ENCODE measurements at regions not wholly inside any gene's neighbourhood (a gene's known extent, or its start where the extent isn't known, plus 50 kb on each side); places are given as distances from the start of the nearest gene placed in this dataset.

DNA sequence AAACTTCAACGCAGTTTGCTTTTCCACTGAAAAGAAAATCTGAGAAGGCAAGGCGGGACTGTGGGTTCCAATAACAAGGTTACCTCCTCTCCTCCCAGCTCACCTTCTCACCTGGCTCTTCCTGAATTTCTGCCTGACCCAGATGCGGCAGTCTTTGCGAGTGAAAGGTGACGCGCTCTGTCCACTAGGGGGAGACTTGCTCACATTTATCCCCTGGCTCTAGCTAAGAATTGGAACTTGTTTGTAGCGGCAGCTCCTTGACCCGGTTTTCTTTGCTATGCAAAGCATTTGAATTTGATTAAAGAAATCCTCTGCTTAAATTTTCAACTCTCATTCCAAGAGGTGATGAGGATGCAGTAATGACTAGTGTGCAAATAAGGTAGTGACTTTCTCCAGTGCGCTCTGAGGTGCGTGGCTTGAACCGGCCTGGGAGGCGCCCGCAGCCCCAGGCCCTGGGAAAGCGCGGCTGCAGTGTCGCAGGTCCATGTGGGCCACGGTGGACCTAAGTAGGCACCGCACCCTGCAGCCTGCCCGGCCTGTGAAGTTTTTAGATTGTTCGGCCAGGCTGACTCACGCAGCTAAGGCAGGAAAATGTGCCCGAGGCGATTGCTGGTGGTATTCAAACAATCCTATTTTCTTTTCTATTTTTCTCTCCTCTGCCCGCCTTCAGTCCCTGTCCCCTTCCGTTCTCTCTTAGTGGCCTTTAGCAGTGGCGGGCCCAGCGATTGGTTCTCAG, 336.9 kb upstream of the NPSR1 start:
- TF ChIP-seq CTCF (IDR thresholded peaks at IDR 0.05; ENCODE audit: insufficient read depth, low read depth, low read length), result peak; percentile 87
- H3K4me3 ChIP-seq (ENCODE audit: low read depth, low read length), result peak overlapping the region; percentile 5

DNA sequence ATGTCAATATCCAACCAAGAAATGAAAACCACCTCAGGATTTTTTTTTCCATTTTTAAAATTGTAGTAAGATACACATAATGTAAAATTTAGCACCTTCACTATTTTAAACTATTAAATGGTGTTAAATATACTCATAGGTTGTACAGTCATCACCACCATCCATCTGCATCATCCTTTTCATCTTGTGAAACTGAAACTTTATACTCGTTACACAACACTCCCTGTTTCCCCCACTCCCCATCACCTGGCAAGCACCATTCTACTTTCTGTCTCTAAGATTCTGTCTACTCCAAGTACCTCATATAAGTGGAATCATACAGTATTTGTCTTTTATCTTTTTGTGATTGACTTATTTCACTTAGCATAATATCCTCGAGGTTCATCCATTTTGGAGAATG, 335.2 kb upstream of the NPSR1 start:
- no peak for TF ChIP-seq CTCF (IDR thresholded peaks at IDR 0.05; ENCODE audit: insufficient read depth, low read depth, low read length)
- H3K4me3 ChIP-seq (ENCODE audit: low read depth, low read length), result no peak overlapping the region
- no peak for DNase-seq (ENCODE audit: low read depth)

More for the DNA sequence above, 336.9 kb upstream of the NPSR1 start:
- peak; percentile 59 for DNase-seq (ENCODE audit: low read depth)

DNA sequence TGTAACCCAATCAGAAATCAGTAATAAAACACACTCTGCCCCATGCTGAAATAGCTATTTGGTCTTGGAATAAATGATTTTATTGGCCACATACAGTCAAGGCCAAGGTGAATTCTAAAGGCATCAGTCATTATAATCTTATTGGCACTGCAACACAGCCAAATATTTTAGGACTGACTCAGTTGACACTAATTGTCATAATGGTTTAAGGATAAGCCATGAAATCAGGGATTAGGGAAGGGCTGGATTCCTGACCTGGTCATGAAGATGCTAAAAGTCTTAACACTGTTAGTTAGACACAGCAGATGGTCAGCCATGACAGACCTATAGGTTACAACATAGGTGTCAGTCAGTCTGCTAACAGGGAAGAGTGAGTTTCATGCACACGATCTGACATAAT, 330.3 kb upstream of the NPSR1 start:
- no peak for TF ChIP-seq CTCF (IDR thresholded peaks at IDR 0.05; ENCODE audit: insufficient read depth, low read depth, low read length)
- H3K4me3 ChIP-seq (ENCODE audit: low read depth, low read length), result no peak overlapping the region
- DNase-seq (ENCODE audit: low read depth), result no peak

DNA sequence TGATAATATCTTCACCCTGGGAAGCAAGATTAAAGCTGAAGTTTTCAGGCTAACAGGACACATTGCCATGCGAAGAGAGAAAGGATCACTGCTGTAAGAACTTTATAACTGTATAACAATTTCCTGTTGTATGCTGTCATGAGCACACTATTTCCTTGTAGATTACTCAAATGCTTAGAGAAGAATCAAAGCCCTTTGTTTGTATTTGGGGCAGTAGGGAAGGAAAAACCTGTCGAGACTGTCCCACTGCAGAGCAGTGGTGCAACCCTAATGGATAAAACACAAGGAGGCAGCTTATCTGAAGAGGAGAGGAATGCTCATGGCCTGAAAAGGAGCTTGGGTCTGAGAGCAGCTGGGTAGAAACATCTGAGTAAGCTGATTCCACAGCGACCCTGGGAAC, 327.7 kb upstream of the NPSR1 start:
- DNase-seq (ENCODE audit: low read depth), result no peak
- no peak for TF ChIP-seq CTCF (IDR thresholded peaks at IDR 0.05; ENCODE audit: insufficient read depth, low read depth, low read length)

GRCh38 chr7:34331102-34331501, 326.9 kb upstream of the NPSR1 start:
- no peak overlapping the region for H3K4me3 ChIP-seq (ENCODE audit: low read depth, low read length)
- DNase-seq (ENCODE audit: low read depth), result no peak
- no peak for TF ChIP-seq CTCF (IDR thresholded peaks at IDR 0.05; ENCODE audit: insufficient read depth, low read depth, low read length)

More for the DNA sequence above, 327.7 kb upstream of the NPSR1 start:
- H3K4me3 ChIP-seq (ENCODE audit: low read depth, low read length), result no peak overlapping the region

GRCh38 chr7:34332006-34332405, 326.0 kb upstream of the NPSR1 start:
- TF ChIP-seq CTCF (IDR thresholded peaks at IDR 0.05; ENCODE audit: insufficient read depth, low read depth, low read length), result no peak
- DNase-seq (ENCODE audit: low read depth), result no peak
- no peak overlapping the region for H3K4me3 ChIP-seq (ENCODE audit: low read depth, low read length)

DNA sequence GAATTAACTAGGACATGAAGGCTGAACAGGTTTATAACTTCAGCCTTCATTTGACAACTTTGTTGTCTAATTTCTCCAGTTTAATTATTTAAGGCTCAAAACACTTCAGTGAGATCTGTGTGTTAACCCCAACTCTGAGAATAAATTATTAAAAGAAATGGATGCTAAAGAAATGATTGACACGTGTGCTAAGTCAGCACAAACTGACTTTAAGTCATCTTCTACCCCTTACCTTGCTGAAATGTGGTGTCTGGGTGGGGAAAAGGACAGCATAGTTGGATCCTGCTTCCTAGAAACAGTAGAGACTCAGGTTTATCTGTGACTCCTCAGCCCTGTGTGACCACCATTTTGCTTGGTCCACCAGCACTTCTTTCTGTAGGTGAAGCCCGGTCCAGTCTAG, 324.8 kb upstream of the NPSR1 start:
- H3K4me3 ChIP-seq (ENCODE audit: low read depth, low read length), result no peak overlapping the region
- TF ChIP-seq CTCF (IDR thresholded peaks at IDR 0.05; ENCODE audit: insufficient read depth, low read depth, low read length), result no peak
- DNase-seq (ENCODE audit: low read depth), result no peak
